ENCODE measurements at regions not wholly inside any gene's neighbourhood (a gene's known extent, or its start where the extent isn't known, plus 50 kb on each side); places are given as distances from the start of the nearest gene placed in this dataset.

- TF ChIP-seq FOSL1 (CRISPR knock-in tag; IDR thresholded peaks at IDR 0.05; ENCODE audit: borderline replicate concordance) (peak; percentile 88; the same call in 1 of the 2 replicates), KDM1A (CRISPR knock-in tag; IDR thresholded peaks at IDR 0.05) (no peak), FOXK2 (IDR thresholded peaks at IDR 0.05) (no peak), TEAD3 (CRISPR knock-in tag; optimal IDR thresholded peaks at IDR 0.05; ENCODE audit: borderline replicate concordance) (peak; percentile 35), HMG20A (CRISPR knock-in tag; IDR thresholded peaks at IDR 0.05; ENCODE audit: borderline replicate concordance) (peak; percentile 72; the same call in 1 of the 2 replicates), ATF3 (CRISPR knock-in tag; IDR thresholded peaks at IDR 0.05) (peak; percentile 94), EP300 (IDR thresholded peaks at IDR 0.05; ENCODE audit: low read depth in 2 of 2, low read length in 2 of 2) (peak in 1 of 2 experiments; percentile 43; a peak in 1 of 4 replicates), EP300 (CRISPR knock-in tag; IDR thresholded peaks at IDR 0.05; ENCODE audit: borderline replicate concordance) (peak; percentile 52; the same call in 1 of the 2 replicates), ZNF546 (CRISPR knock-in tag; conservative IDR thresholded peaks at IDR 0.05) (no peak), ZNF644 (CRISPR knock-in tag; IDR thresholded peaks at IDR 0.05; ENCODE audit: low read depth) (peak; percentile 44; the same call in 1 of the 2 replicates), ZNF549 (CRISPR knock-in tag; IDR thresholded peaks at IDR 0.05) (no peak), JUNB (CRISPR knock-in tag; IDR thresholded peaks at IDR 0.05; ENCODE audit: borderline replicate concordance) (peak; percentile 93), HOMEZ (CRISPR knock-in tag; IDR thresholded peaks at IDR 0.05; ENCODE audit: low read depth) (peak; percentile 39; the same call in 1 of the 2 replicates), ZNF670 (CRISPR knock-in tag; IDR thresholded peaks at IDR 0.05; ENCODE audit: borderline replicate concordance) (0 out of 2 replicates have a peak, but pooled peaks have one; percentile 43), ZNF605 (CRISPR knock-in tag; IDR thresholded peaks at IDR 0.05) (no peak), SALL1 (CRISPR knock-in tag; IDR thresholded peaks at IDR 0.05) (peak; percentile 68), TBX3 (IDR thresholded peaks at IDR 0.05; ENCODE audit: borderline replicate concordance) (peak; percentile 34; the same call in 1 of the 2 replicates), RARA (CRISPR knock-in tag; IDR thresholded peaks at IDR 0.05) (peak; percentile 50; the same call in 1 of the 2 replicates), BRD4 (CRISPR knock-in tag; IDR thresholded peaks at IDR 0.05) (no peak), CBX1 (IDR thresholded peaks at IDR 0.05; ENCODE audit: low read depth) (no peak), CREB1 (IDR thresholded peaks at IDR 0.05) (peak; percentile 72), CREB1 (CRISPR knock-in tag; IDR thresholded peaks at IDR 0.05) (no peak)
- TF ChIP-seq, protein P1, sequence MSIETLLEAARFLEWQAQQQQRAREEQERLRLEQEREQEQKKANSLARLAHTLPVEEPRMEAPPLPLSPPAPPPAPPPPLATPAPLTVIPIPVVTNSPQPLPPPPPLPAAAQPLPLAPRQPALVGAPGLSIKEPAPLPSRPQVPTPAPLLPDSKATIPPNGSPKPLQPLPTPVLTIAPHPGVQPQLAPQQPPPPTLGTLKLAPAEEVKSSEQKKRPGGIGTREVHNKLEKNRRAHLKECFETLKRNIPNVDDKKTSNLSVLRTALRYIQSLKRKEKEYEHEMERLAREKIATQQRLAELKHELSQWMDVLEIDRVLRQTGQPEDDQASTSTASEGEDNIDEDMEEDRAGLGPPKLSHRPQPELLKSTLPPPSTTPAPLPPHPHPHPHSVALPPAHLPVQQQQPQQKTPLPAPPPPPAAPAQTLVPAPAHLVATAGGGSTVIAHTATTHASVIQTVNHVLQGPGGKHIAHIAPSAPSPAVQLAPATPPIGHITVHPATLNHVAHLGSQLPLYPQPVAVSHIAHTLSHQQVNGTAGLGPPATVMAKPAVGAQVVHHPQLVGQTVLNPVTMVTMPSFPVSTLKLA (IDR thresholded peaks at IDR 0.05) = no peak
- TF ChIP-seq, protein P2, sequence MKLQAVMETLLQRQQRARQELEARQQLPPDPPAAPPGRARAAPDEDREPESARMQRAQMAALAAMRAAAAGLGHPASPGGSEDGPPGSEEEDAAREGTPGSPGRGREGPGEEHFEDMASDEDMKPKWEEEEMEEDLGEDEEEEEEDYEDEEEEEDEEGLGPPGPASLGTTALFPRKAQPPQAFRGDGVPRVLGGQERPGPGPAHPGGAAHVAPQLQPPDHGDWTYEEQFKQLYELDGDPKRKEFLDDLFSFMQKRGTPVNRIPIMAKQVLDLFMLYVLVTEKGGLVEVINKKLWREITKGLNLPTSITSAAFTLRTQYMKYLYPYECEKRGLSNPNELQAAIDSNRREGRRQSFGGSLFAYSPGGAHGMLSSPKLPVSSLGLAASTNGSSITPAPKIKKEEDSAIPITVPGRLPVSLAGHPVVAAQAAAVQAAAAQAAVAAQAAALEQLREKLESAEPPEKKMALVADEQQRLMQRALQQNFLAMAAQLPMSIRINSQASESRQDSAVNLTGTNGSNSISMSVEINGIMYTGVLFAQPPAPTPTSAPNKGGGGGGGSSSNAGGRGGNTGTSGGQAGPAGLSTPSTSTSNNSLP (IDR thresholded peaks at IDR 0.05; ENCODE audit: low read depth, low read length) = peak; percentile 24; the same call in 1 of the 2 replicates
Observed at GRCh38 chr14:44316647-44317440, 190.2 kb downstream of the FSCB start (continued).
